AG09309 (cell line): ENCODE measurements at regions not wholly inside any gene's neighbourhood (a gene's known extent, or its start where the extent isn't known, plus 50 kb on each side); places are given as distances from the start of the nearest gene placed in this dataset.

Experiments
- DNase-seq: peaks from one replicate; pipeline ENCODE4 v3.0.0-alpha.2; 2010; ENCODE audit warnings: low read depth
- H3K4me3 ChIP-seq: 2 replicates; pipeline ENCODE4 v1.5.1; 2011; ENCODE audit warnings: mild to moderate bottlenecking, low read depth, low read length, moderate library complexity; ENCODE audit not compliant: control insufficient read depth
- TF ChIP-seq, protein P1 (sequence below): IDR thresholded peaks from 2 replicates; pipeline ENCODE4 v1.5.1; 2011; ENCODE audit warnings: mild to moderate bottlenecking, low read depth, low read length, inconsistent platforms; ENCODE audit not compliant: insufficient read depth, control insufficient read depth; ENCODE audit errors: missing control alignments

DNA sequence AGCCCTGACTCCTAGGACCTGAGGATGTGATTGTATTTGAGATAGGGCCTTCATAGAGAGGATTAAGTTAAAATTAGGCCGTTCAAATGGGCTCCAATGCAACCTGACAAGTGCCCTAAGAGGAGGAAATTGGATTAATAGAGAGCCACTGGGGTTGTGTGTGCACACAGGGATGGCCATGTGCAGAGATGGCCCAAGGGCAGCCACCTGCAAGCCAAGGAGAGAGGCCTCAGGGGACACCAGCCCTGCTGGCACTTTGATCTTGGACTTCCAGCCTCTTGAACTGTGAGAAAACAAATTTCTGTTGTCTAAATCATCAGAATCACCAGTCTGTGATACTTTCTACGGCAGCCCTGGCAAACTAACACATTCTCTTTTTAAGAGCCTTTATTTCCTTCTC lies 598.8 kb downstream of the UTRN start:
- no peak for DNase-seq

DNA sequence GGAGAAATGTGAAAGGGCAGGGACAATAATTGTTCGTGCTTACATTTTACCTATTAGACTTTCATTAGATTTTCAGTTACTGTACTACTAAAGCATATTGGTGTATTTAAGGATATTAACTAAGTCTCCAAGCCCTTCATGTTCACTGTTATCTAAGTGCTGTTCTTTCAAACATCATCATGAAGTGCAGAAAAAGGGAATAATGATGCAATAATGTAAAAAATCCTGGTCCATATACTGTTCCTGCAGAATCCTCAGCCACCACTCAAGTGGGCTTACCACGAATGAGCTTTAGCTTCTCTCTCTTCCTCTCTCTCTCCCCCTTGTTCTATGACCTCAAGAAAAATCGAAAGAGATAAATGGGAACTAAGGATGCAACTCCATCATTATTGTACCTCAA lies 600.7 kb downstream of the UTRN start:
- no peak overlapping the region for H3K4me3 ChIP-seq
- DNase-seq, result no peak
- TF ChIP-seq, protein P1, sequence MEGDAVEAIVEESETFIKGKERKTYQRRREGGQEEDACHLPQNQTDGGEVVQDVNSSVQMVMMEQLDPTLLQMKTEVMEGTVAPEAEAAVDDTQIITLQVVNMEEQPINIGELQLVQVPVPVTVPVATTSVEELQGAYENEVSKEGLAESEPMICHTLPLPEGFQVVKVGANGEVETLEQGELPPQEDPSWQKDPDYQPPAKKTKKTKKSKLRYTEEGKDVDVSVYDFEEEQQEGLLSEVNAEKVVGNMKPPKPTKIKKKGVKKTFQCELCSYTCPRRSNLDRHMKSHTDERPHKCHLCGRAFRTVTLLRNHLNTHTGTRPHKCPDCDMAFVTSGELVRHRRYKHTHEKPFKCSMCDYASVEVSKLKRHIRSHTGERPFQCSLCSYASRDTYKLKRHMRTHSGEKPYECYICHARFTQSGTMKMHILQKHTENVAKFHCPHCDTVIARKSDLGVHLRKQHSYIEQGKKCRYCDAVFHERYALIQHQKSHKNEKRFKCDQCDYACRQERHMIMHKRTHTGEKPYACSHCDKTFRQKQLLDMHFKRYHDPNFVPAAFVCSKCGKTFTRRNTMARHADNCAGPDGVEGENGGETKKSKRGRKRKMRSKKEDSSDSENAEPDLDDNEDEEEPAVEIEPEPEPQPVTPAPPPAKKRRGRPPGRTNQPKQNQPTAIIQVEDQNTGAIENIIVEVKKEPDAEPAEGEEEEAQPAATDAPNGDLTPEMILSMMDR, result no peak

More for the DNA sequence above, 598.8 kb downstream of the UTRN start:
- H3K4me3 ChIP-seq, result no peak overlapping the region
- TF ChIP-seq, protein P1, result no peak

DNA sequence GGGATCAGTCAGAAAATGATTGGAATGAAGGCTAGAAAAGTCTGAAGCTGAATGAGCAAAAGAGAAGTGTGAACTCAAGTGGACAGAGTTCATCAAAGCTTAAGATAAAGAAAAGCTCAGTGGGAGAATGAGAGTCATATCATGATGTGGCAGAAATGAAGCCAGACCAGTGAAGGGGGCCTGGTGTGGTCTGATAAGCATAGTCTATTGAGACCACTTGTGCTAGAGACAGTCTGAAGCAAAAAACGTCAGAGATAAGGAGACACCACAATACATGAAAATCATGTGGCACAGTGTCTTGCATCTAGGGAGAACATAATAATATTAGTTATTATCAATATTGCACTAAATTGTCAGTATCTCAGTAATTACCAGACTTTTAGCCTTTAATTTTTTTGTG lies 601.5 kb downstream of the UTRN start:
- no peak for DNase-seq
- H3K4me3 ChIP-seq, result no peak overlapping the region
- TF ChIP-seq, protein P1, result no peak

DNA sequence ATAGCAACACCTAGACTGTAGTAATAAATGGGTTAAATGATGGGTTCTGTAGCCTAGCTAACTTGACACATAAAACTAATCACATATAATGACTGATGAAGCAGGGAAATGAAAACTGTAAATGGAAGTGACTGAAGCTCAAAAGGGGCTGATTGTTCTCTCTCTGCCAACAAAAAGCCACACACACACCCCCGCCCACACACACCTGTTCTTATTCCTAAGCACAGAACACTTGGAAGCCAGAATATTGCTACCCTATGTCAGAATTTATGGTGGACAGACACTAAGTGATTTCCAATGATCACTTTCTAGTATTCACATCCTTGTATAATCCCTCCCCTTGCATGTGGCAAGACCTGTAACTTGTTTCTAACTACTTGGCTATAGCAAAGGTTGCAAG lies 603.5 kb downstream of the UTRN start:
- no peak for DNase-seq
- no peak overlapping the region for H3K4me3 ChIP-seq
- TF ChIP-seq, protein P1, result no peak

DNA sequence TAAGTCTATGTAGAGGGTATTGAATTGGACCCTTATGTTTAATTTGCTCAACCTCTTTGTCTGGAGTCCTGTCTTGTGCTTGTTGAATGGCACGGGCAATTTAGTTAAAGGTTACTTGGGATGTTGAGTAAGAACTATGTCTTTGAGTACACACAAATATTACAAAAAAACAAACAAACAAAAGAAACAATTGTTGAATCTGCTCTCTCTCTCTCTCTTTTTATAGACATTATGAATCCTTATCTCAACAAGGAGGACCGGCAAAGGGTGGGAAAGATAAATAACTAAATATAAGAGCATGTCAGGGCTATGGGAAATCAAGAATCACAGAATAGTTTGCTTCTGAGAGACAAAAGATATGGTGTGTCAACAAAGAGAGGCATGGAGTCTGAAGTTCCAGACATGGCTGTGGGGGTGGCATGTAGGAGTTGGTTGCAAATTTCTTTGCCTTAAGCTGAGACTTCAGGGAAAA lies 608.6 kb downstream of the UTRN start:
- TF ChIP-seq, protein P1, result no peak
- DNase-seq, result no peak
- H3K4me3 ChIP-seq, result no peak overlapping the region

DNA sequence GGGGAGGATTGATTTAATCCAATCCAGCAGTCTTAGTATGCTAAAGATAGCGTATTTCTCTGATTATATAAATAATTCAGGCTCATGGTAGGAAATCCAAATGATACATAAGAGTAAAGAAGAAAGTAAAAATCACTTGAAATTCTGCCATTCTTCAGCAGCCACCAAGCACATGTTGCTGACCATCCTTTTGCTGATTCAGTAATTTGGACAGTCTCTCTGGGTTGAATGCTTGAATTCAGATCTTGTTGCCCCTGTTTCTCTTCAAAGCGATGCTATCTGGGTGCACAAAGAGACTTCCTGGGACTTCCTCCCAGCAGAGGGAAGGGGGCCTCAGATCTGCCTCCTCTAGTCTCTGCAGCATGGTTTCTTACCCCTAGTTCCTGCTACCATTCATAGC lies 609.1 kb downstream of the UTRN start:
- no peak overlapping the region for H3K4me3 ChIP-seq
- no peak for DNase-seq
- TF ChIP-seq, protein P1, result no peak
